DLD1 (cell line): ENCODE measurements at regions not wholly inside any gene's neighbourhood (a gene's known extent, or its start where the extent isn't known, plus 50 kb on each side); places are given as distances from the start of the nearest gene placed in this dataset.
"Not testable (repeated sequence)": the region's sequence is repeated elsewhere in the genome, so short reads cannot be mapped to it uniquely, and the experiment has no call there.

Experiments
- in situ Hi-C: cut with HindIII; loops from 2 replicates; pipeline ENCODE4 v1.10.0; 2017; ENCODE audit warnings: low sequenced_read_pairs

DNA sequence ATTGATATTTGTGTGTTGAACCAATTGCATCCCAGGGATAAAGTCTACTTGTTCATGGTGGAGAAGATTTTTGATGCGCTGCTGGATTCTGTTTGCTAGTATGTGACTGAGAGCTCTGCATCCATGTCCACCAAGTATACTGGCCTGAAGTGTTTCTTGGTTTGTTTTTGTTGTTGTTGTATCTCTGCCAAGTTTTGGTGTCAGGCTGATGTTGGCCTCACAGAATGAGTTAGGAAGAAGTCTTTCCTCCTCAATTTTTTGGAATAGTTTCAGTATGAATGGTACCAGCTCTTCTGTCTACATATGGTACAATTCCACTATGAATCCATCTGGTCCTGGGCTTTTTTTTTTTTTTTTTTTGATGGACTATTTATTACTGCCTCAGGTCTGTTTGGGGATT is 50.9 kb upstream of the OSTN start:
- in situ Hi-C loops: no loop called here

DNA sequence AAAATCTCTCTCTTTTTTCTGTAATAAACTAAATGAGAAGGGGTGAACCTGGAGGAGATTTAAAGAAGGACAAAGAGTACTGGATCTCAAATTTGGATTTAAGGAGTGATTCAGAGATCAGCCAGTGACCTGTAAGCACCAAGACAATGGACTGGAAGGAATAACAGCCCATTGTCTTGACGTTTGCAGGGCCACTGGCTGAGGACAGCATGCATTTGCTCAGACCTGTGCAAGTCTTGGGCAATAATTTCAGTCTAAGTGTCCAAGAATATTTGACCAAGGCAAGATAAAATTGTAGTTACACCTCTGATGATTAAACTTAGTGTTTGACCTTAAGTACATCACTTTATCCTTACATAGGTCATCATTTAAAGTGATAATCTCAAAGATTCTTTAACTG is 55.8 kb upstream of the OSTN start:
- in situ Hi-C loops: no loop called here

DNA sequence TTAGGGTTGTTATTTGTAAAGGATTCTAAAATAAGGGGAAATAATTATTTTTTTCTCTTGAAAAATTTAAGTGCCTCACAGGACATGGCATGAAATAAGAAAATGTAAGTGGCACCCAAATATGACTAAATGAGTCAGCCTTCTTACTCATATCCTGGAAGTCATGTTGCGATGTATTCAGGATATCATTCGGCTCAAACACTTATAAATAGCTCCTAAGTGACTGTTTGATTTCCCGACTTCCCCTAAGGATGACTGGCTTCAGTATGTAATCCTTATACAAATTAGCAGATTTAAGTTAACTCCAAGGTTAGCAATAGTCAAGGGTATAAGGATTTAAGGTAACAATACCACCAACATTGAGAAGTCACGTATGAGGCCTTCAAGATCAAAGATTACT is 57.3 kb upstream of the OSTN start:
- in situ Hi-C loops: no loop called here

DNA sequence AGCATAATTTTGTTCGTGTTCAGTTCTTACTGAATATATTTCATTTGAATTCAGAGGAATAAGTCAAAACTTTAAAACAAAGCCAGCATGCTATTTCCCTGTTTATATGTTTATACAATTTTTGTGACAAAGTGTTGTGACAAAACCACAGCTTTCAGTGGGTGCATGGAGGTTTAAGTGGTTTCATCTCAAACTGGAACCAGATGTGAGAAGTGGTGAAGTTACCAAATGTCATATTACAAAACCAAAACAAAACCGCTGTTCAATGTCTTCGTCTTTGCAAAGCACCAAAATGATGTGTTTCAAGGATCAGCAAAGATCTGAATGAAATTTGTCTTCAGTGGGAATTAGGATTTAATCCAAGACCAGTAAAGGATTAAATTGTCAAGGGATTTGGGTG is 59.3 kb upstream of the OSTN start:
- in situ Hi-C loops: no loop called here

DNA sequence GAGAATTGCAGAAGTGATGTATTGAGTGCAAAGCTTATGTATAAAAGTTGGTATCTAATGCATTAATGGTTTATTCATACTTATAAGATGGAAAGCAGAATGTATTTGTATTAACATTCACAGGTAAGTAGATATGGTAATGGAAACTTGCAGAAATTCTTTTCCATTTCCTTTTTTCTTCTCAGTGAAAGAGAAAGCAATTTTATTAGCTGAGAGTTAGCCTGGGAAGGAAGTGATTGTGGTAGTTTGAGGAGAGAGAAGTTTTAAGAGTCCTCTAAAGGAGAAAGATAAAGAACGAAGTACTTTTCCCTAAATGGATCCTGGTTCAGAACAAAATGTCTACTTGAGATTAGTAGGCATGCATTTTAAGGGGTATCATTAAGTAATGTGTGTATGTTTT is 60.1 kb upstream of the OSTN start:
- in situ Hi-C loops: no loop called here

DNA sequence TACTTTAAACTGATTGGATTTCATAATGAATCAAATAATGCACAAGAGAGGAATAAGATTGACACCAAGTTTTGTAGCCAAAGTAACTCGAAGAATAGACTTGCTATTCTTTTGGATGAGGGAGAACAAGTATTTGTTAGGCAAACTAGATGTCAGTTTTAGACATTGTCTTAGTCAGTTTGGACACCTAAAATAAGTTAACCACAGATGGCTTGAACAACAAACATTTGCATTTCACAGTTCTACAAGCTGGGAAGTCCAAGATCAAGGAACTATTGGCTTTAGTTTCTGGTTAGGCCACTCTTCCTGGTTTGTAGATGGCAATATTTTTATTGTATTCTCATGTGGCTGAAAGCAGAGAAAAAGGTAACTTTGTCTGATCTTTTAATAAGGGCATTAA is 61.3 kb upstream of the OSTN start:
- in situ Hi-C loops: no loop called here

DNA sequence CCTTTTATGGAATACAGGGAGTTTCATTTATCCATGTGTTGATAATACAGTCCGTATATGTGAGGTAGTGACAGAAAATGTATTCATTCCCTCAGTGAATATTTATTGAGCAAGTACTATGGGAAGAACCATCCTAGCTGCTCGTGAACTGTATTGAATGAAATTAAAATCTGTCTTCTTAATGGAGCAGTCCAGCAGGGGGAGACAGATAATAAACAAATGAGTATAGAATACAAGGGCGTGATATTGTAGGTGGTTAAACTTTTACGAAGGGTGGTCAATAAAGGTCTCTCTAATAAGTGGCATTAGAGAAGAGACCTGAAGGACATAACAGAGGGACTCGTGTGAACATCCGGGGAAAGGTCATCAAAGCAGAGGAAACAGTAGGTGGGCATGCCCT is 62.7 kb upstream of the OSTN start:
- in situ Hi-C loops: no loop called here

DNA sequence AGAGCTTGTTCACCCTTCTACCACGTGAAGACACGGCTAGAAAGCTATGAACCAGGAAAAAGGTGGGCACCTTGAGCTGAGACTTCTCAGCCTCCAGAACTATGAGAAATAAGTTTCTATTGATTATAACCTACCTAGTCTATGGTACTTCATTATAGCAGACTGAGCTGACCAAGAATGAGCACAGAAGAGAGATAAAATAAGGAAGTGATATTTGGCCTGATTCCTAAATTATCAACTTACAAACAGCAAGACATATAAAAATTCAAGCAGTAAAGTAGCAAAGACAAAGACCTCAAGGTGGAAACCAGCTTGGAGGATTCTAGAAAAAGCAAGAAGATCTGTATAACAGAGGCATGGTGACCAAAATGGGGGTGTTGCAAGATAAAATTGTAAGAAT is 63.9 kb upstream of the OSTN start:
- in situ Hi-C loops: no loop called here

DNA sequence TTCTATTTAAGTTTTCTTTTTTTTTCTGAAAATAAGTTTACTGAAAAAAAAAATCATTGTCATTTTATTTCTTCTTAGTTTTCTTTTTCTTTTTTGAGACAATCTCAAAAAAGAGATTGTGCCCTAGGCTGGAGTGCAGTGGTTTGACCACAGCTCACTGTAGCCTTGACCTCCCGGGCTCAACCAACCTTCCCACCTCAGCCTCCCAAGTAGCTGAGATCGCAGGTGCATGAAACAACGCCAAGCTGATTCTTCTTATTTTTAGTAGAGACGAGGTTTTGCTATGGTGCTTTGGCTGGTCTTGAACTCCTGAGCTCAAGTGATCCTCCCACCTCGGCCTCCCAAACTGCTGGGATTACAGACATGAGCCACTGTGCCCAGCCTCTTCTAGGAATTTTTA is 65.7 kb upstream of the OSTN start:
- in situ Hi-C loops: no loop called here

DNA sequence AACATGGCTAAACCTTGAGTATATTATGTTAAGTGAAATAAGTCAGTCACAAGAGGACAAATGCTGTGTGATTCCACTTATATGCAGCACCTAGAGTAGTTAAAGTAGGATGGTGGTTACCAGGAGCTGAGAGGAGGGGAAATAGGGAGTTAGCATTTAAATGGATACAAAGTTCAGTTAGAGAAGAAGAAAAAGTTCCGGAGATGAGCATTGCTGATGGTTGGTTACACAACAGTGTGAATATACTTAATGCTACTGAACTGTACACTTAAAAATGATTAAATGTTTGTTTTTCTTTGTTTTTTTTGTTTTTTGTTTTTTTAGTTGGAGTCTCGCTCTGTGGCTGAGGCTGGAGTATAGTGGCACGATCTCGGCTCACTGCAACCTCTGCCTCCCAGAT is 67.7 kb upstream of the OSTN start:
- in situ Hi-C loops: no loop called here

DNA sequence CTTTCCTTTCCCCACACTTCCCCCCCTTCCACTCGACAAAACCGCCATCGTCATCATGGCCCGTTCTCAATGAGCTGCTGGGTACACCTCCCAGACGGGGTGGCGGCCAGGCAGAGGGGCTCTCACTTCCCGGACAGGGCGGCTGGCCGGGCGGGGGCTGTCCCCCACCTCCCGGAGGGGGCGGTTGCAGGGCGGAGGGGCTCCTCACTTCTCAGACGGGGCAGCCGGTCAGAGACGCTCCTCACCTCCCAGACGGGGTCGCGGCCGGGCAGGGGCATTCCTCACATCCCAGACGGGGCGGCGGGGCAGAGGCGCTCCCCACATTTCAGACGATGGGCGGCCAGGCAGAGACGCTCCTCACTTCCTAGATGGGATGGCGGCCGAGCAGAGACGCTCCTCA is 74.2 kb upstream of the OSTN start:
- in situ Hi-C loops: not testable (repeated sequence)

DNA sequence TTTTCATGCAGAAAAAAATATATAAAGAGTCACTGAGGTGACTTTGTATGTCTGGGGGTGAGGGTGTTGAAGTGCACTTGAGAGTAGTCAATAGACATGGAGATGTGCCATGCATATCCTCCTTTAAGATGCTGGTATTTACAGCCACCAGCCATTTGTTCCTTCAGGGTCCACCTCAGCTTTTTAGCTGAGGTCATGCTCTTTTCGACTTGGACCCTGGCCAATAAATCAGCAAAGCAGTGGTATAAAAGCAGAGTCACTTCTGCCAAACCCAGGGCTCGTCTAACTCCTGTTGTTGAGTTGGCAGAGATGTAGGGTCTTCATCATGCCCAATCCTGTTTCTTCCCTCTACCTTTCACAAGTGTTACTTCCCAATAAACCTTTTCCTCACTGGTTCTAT is 75.1 kb upstream of the OSTN start:
- in situ Hi-C loops: no loop called here

DNA sequence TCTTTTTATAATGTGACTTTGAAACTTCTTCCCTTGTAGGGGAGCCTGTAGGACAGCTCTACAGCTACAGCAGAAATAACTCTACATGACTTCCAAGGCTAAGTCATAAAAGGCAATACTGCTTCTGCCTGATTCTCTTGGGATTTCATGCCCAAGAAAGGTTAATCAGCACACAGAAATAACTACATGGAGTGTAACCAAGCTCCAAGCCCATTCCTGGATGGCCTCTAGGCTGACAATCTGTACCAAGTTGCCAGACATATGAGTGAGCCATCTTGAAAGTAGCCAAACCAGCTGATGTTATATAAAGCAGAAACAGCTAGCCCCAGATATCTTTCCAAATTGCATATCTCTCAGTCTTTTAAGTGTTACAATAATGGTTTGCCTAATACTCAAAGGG is 75.8 kb upstream of the OSTN start:
- in situ Hi-C loops: no loop called here

DNA sequence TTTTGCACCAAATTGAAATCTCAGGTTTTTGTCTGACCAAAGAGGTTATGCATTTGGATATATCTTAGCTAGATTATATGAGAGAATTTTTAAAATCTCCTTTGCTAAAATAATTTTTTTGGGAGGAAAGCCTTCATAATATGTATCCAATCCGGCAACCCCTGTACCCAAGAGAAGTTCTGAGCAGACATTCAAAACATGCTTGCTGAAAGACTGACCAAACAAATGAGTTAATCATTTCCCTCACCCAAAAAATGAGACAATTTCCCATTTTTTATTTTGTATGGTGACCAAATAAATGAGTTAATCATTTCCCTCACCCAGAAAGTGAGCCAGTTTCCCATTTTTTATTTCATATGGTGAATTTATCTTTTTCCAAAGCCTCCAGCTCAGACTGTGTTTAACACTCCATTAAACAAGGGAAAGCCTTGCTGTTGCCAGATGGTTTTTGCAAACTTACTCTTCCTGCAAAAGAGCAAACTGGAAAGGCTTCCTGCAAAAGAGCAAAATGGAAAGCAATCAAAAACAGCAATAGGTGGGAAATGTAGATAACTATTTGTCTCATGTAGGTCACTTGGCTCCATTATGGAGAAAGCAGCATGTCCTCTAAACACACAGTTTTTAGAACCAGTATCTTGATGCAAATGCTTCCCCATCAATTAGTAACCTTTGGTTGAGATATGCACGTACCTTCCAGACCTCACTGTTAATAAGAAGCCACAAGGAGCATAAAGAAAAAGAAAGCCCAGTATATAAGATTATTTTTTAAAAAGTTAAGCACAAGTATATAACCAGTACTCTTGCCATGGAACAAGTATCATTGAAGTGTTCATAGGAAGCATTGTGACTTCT is 78.4 kb upstream of the OSTN start:
- in situ Hi-C loops: no loop called here

DNA sequence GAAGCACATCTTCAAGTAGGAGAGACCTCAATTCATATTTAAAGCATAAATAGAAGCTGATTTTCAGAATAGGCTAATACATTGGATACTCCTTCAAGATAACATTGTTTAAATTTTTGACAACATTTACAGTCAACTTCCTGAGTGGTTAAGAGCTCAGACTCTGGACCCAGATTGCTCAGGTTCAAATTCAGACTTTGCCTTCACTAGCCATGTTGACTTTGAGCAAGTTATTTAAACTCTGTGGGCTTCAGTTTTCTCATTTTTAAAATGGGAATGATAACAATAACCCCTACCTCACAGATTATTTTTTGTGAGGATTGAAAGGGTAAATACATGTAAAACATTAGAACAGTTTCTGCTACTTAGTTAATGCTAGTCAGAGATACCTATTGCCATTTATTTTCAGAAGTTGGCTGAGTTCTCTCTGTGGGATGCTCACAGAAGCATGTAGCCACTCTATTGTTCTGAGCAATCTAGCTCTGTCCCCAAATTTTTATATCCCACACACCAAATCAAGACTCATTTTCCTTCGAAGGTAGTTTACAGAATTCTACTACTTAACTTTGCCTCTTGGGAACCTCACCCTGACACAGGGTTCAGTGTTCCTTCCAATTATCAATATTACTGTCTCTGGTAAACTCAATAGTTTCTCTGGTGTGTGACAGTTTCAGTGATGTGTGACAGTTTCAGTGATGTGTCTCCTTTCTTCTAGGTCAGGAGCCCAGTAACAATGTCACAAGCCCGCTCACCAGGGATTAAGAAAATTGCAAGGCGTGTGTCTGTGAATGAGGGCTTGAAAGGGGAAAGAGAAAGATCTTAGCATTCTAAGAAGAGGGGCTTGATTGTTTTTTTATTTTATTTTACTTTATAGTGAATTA is 79.4 kb upstream of the OSTN start:
- in situ Hi-C loops: no loop called here

DNA sequence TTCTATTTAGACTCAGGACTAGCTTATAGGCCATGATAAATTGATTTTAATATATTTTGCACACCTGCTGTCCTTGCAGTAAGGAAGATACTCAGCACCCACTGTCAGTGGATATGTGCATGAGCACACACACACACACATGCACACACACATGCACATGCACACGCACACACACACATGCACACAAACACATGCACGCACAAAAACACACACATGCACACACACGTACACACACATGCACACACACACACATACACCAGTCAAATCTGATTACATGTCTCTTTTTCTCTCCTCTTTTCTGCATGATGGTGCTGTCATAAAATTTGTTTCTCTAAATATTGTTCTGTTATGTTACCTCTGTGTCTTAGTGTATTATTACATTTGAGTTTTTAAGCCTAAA is 87.3 kb upstream of the OSTN start:
- in situ Hi-C loops: no loop called here

DNA sequence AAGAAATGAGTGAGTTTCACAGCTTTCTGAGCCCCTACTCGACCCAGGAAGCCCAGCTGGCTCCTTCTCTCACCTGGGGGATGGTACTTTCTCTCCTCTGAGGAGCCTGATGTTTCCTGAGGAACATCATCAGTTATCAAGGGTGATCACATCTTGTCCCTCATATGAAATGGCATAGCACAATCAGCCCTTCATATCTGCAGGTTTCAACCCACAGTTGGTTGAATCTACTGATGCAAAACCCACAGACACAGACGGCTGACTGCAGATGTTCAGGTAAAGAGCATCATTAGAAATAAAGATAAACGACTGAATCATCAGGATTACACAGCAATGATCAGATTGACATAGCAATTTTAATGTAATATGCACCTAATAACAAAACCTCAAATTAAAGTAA is 93.6 kb upstream of the OSTN start:
- in situ Hi-C loops: no loop called here

DNA sequence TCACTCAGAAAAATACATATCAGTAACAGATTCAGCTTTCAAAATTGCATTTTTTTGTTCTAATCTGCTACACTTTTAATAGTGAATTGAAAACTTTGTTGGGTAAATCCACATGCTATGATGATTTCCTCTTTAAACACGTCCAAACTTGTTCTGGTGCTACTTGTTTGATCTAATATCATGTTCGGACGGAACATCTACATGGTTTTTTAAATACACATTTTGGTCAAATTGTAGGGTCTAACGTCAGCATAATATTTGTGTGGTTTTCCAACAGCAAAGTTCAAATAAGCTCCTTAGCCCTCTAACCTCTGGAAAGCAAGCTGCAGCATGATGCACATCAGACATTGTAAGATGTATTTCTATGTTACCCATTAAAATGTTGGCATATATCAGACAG is 98.5 kb upstream of the OSTN start:
- in situ Hi-C loops: no loop called here

DNA sequence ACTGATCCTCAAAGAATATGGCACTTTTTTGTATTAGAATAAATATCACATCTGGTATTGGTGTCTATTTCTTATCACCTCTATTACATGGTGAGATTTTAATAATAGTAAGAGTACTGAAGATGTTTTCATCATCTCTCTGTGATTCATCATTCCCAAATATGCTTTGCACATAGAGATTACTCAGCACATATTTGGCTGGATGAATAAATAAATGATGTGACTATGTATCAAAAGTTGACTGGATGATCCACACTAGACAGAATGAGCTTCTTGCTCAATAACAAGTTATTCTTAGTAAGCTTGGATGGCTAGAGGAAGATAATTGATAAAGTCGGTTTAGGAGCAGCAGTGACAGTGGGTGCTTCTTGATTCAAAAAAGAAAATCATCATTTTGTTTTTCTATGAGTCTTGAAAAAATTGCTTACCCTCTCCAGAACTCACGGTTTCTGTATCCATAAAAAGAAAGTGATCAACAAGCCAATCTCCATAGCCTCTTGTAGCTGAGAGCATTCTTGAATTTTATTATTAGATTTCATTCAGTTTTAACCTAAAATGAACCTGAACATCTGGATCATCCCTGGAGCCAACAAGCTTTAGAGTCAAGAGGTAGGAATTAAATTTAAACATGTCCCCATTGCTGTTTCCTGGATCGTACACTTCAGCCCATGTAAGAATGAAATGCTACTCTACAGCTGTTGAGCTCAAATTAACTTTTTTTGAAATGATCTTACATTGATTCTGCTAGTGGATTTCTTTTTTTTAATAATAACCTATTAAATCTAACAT is 104.8 kb upstream of the OSTN start:
- in situ Hi-C loops: no loop called here

DNA sequence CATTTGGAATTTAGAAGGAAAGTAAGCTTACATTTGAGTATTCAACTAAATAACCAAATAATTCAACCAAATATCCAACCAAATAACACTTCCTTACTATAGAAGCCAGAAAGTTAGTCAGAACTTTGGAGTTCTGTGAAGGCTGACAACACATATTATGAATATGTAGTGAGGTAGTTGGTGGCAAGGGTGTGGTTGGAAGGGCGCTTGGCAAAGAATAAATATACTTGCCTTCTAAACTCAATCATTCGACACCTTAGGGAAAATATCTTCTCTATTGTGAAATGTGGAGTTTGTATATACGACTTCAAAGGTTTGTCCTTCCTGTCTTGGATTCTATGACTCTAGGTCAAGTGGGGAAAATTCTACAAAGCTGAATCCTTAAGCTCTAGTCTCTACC is 111.7 kb upstream of the OSTN start:
- in situ Hi-C loops: no loop called here

DNA sequence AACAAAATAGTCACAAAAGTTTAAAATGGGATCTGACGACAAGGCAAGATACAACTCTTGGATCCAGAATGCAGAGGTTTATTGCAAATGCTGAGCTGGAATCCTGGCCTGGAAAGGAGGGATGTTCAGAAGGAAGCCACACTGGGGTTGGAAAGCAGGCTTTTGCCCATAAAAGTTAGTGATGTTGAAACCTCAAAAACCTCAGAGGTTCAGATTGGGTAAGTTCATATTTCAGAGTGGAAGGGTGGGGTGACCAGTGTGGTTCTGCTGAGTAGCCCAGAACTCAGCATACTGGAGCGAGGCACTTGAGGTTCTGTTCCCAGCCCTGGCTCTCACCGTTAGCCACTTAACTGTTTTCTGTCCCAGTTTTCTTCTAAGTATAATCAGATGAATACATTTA is 114.0 kb upstream of the OSTN start:
- in situ Hi-C loops: no loop called here
